A673 (cell line): ENCODE measurements at regions not wholly inside any gene's neighbourhood (a gene's known extent, or its start where the extent isn't known, plus 50 kb on each side); places are given as distances from the start of the nearest gene placed in this dataset.

ENCODE experiments used
- CTCF ChIP-seq: fragments of 300-800, 200-600 bp; sonication (generic); conservative IDR thresholded peaks from 2 replicates; pipeline ENCODE4 v1.5.1; 2017; ENCODE audit warnings: low read depth, mild to moderate bottlenecking, antibody characterized with exemption, low read length, moderate library complexity, mixed read lengths
- EZH2 ChIP-seq: fragments of 200-600 bp; sonication (generic); IDR thresholded peaks from 2 replicates; pipeline ENCODE4 v1.6.1; 2017; ENCODE audit warnings: borderline replicate concordance, low read depth, mild to moderate bottlenecking, mixed read lengths, antibody characterized with exemption, low read length; ENCODE audit not compliant: poor library complexity, severe bottlenecking

- TF ChIP-seq CTCF: no peak
- no peak for TF ChIP-seq EZH2
Observed at GRCh38 chr4:28148221-28148620, 1287.6 kb downstream of the STIM2 start.
